ENCODE measurements at regions not wholly inside any gene's neighbourhood (a gene's known extent, or its start where the extent isn't known, plus 50 kb on each side); places are given as distances from the start of the nearest gene placed in this dataset.

DNA sequence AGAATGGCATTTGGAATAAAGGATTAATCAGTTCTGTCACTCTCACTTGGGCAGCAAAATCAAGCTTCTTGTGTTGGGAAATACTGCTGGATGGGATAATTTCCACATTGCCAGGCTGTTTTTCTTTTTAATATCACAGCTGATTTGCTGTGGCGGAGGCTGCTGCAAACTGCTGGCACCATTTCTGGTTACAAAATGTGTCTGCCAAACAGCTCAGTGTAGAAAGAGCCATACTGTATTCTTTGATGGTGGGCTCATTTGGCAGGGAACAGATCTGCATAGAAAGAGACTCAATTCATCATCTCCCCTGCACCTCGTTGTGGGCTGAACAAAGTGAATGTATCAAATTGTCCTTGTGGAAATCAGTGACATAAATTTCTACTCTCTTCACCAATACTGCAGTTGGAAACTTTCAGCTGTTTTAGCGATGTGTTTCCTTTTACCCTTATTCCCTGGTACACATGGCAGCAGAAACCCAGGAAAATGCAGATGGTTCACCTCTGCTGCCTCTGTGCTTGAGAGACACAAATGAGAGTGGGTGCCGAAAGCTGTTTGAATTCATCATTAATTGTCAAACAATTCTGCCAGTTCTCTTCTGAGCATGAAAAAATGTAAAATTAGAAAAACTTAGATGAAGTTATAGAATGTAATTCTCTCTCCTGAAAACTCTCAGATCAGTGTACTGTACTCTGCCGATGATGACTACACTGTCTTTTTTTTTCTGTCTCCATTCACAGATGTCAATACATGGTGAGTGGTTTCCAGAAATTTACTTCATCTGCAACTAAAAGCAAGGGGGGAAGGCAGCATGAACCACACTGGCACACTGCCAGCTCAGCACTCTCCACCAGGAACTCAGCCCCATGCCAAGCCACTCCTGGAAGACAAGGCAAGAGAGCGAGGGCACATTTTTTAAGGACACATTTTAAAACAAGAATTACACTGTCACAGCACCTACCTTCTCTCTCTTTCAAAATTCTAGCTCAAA, 75.0 kb downstream of the HMHB1 start:
- ChIA-PET POLR2A (no interaction called here), CTCF (ENCODE audit: low intra/inter-chr PET ratio, low total read pairs) (no interaction called here)
- no peak overlapping the region for H3K9ac ChIP-seq (ENCODE audit: insufficient read depth, low read depth, low read length)
- no peak overlapping the region for H3K4me2 ChIP-seq (ENCODE audit: low read depth, low read length)
- ATAC-seq, result no peak
- no peak overlapping the region for H3K27ac ChIP-seq (ENCODE audit: extremely low read length, insufficient read depth, low read length)
- intact Hi-C loops (cut with micrococcal nuclease; ENCODE audit: unreplicated experiment) (no loop called here), in situ Hi-C loops (cut with HindIII; ENCODE audit: extremely low pct_ligation_motif_present, low pct_unique_long_range_greater_than_20kb) (no loop called here)
- H4K20me1 ChIP-seq (ENCODE audit: insufficient read depth, low read length), result no peaks in the 10 kb centered on the region
- no peak overlapping the region for H2AFZ ChIP-seq (ENCODE audit: low read length)
- BruUV-seq (replicated peaks), result no TSS peak
- H3K9me3 ChIP-seq (ENCODE audit: low read length), result no peaks in the 10 kb centered on the region
- no peak for FAIRE-seq
- no peak for TF ChIP-seq BORCS8-MEF2B (CRISPR knock-in tag; IDR thresholded peaks at IDR 0.05)
- TF ChIP-seq MEIS1 (CRISPR knock-in tag; IDR thresholded peaks at IDR 0.05; ENCODE audit: borderline replicate concordance), result no peak
- no peak for TF ChIP-seq MBNL3 (CRISPR knock-in tag; conservative IDR thresholded peaks at IDR 0.05)
- TF ChIP-seq ZNF205 (CRISPR knock-in tag; IDR thresholded peaks at IDR 0.05), result no peak
- TF ChIP-seq MIXL1 (CRISPR knock-in tag; IDR thresholded peaks at IDR 0.05), result no peak
- no peak for TF ChIP-seq FOSL1 (CRISPR knock-in tag; IDR thresholded peaks at IDR 0.05; ENCODE audit: borderline replicate concordance)
- TF ChIP-seq ZNF567 (CRISPR knock-in tag; IDR thresholded peaks at IDR 0.05; ENCODE audit: borderline replicate concordance), result no peak
- no peak for TF ChIP-seq ZFP62 (CRISPR knock-in tag; IDR thresholded peaks at IDR 0.05)
- H3K4me3 ChIP-seq (replicated peaks in 1 of 3; ENCODE audit: insufficient read depth in 1 of 3, low read depth in 2 of 3, low read length in 3 of 3), result no peak overlapping the region
- H3K4me1 ChIP-seq (ENCODE audit: insufficient read depth, low read length), result no peaks in the 10 kb centered on the region
- no peak for DNase-seq (ENCODE audit: low spot score)
- no peaks in the 10 kb centered on the region for H3K79me2 ChIP-seq (ENCODE audit: insufficient read depth, low read length)
- 24% methylated on average over 6 of the region's 6 CpGs for WGBS (ENCODE audit: low lambda C conversion rate)
- H3K27me3 ChIP-seq (ENCODE audit: control insufficient read depth in 1 of 2, insufficient read depth in 2 of 2, low read length in 2 of 2), result peaks cover 0 to 1% of the 10 kb centered on the region in 2 experiments; a peak in 1 of 5 replicates
- no peaks in the 10 kb centered on the region for H3K36me3 ChIP-seq (replicated peaks in 1 of 2; ENCODE audit: control insufficient read depth in 1 of 2, insufficient read depth in 2 of 2, low read length in 2 of 2)

Data from HepG2 (cell line).